SK-N-MC (cell line): ENCODE measurements at regions not wholly inside any gene's neighbourhood (a gene's known extent, or its start where the extent isn't known, plus 50 kb on each side); places are given as distances from the start of the nearest gene placed in this dataset.

ENCODE experiments used
- EZH2 ChIP-seq: fragments of 200-600 bp; sonication (generic); IDR thresholded peaks from one replicate; pipeline ENCODE4 v1.6.1; 2017; ENCODE audit warnings: antibody characterized with exemption
- POLR2AphosphoS5 ChIP-seq: IDR thresholded peaks from 2 replicates; pipeline ENCODE4 v1.6.1; 2012; ENCODE audit warnings: mild to moderate bottlenecking, low read depth, low read length, borderline replicate concordance

DNA sequence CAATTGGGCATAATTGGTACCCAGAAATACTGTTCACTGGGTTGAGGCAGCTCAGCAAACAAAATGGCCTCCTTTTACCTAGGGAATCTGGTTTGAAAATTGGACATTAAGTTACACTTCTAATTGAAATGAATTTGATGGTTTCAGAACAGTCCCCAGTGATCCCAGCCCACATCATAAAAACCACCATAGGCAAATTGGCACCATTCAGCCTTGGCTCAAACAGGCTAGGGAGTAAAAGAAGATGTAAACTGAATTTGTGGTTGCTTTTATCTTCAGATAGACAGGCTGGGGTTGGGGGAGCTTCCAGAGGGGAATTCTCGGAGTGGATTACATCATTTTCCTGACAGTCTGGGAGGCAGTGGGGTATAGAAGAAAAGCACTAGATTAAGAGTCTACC is 576.5 kb downstream of the MID1IP1 start:
- no peak for TF ChIP-seq EZH2
- TF ChIP-seq POLR2AphosphoS5: no peak
